ENCODE measurements at regions not wholly inside any gene's neighbourhood (a gene's known extent, or its start where the extent isn't known, plus 50 kb on each side); places are given as distances from the start of the nearest gene placed in this dataset.

- no peak for DNase-seq
These were observed 404.0 kb upstream of the MMADHC start for GRCh38 chr2:149991576-149991975.

GRCh38 chr2:149990965-149991364 is 403.4 kb upstream of the MMADHC start:
- no peak for DNase-seq

GRCh38 chr2:149989447-149990063 is 402.0 kb upstream of the MMADHC start:
- DNase-seq: no peak

- no peak for DNase-seq
These were observed 400.8 kb upstream of the MMADHC start for GRCh38 chr2:149988361-149988760.

GRCh38 chr2:149986861-149987260 is 399.3 kb upstream of the MMADHC start:
- DNase-seq: no peak

GRCh38 chr2:149984311-149984710 is 396.7 kb upstream of the MMADHC start:
- DNase-seq: no peak

GRCh38 chr2:149972066-149972465 is 384.5 kb upstream of the MMADHC start:
- DNase-seq: peak; percentile 24

- no peak for DNase-seq
These were observed 367.5 kb upstream of the MMADHC start for GRCh38 chr2:149954981-149955600.

- no peak for DNase-seq
These were observed 366.1 kb upstream of the MMADHC start for GRCh38 chr2:149953627-149954026.

- DNase-seq: no peak
These were observed 343.9 kb upstream of the MMADHC start for GRCh38 chr2:149931486-149931885.

GRCh38 chr2:149928011-149928410 is 340.4 kb upstream of the MMADHC start:
- DNase-seq: no peak

GRCh38 chr2:149926149-149926548 is 338.6 kb upstream of the MMADHC start:
- no peak for DNase-seq

- DNase-seq: no peak
These were observed 337.1 kb upstream of the MMADHC start for GRCh38 chr2:149924549-149925213.

GRCh38 chr2:149924028-149924427 is 336.5 kb upstream of the MMADHC start:
- DNase-seq: no peak

GRCh38 chr2:149921911-149922616 is 334.5 kb upstream of the MMADHC start:
- DNase-seq: no peak

- DNase-seq: no peak
These were observed 332.8 kb upstream of the MMADHC start for GRCh38 chr2:149920389-149920788.

- DNase-seq: no peak
These were observed 327.6 kb upstream of the MMADHC start for GRCh38 chr2:149915151-149915550.

GRCh38 chr2:149908726-149909683 is 321.4 kb upstream of the MMADHC start:
- no peak for DNase-seq

GRCh38 chr2:149906886-149907285 is 319.3 kb upstream of the MMADHC start:
- peak; percentile 75 for DNase-seq

- no peak for DNase-seq
These were observed 317.0 kb upstream of the MMADHC start for GRCh38 chr2:149904352-149905175.

GRCh38 chr2:149903626-149904025 is 316.1 kb upstream of the MMADHC start:
- no peak for DNase-seq

- DNase-seq: no peak
These were observed 314.5 kb upstream of the MMADHC start for GRCh38 chr2:149902081-149902480.
